ENCODE measurements at regions not wholly inside any gene's neighbourhood (a gene's known extent, or its start where the extent isn't known, plus 50 kb on each side); places are given as distances from the start of the nearest gene placed in this dataset.

DNA sequence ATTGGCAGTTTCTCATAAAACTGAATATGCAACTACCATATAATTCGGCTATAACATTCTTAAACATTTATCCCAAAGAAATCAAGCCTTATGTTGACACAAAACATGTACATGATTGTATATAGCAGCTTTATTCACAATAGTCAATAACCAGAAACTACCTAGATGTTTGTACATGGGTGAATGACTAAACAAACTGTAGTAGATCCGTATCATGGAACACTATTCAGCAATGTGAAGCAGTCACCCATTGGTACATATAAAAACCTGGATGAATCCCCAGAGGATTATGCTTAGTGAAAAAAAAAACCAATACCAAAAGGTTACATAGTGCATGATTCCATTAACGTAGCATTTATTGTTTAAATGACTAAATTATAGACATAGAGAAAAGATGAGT is 471.7 kb upstream of the KLHL1 start:
- Histone ChIP-seq H3K27me3 (no peaks in the 10 kb centered on the region), H3K4me3 (no peak overlapping the region), H3K36me3 (no peaks in the 10 kb centered on the region), H3K27ac (no peak overlapping the region), H3K9me3 (no peaks in the 10 kb centered on the region), H3K4me1 (ENCODE audit: insufficient read depth) (no peaks in the 10 kb centered on the region)
- no peak for TF ChIP-seq EP300 (IDR thresholded peaks at IDR 0.05)
- TF ChIP-seq, protein P1, sequence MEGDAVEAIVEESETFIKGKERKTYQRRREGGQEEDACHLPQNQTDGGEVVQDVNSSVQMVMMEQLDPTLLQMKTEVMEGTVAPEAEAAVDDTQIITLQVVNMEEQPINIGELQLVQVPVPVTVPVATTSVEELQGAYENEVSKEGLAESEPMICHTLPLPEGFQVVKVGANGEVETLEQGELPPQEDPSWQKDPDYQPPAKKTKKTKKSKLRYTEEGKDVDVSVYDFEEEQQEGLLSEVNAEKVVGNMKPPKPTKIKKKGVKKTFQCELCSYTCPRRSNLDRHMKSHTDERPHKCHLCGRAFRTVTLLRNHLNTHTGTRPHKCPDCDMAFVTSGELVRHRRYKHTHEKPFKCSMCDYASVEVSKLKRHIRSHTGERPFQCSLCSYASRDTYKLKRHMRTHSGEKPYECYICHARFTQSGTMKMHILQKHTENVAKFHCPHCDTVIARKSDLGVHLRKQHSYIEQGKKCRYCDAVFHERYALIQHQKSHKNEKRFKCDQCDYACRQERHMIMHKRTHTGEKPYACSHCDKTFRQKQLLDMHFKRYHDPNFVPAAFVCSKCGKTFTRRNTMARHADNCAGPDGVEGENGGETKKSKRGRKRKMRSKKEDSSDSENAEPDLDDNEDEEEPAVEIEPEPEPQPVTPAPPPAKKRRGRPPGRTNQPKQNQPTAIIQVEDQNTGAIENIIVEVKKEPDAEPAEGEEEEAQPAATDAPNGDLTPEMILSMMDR (IDR thresholded peaks at IDR 0.05): no peak
- no peak for TF ChIP-seq POLR2A (IDR thresholded peaks at IDR 0.05)
- intact Hi-C loops (cut with DNase I): no loop called here
- WGBS, 3 donors: 86 to 91% (median 90%) methylated on average over 3 of the region's 3 CpGs
- DNase-seq: no peak

DNA sequence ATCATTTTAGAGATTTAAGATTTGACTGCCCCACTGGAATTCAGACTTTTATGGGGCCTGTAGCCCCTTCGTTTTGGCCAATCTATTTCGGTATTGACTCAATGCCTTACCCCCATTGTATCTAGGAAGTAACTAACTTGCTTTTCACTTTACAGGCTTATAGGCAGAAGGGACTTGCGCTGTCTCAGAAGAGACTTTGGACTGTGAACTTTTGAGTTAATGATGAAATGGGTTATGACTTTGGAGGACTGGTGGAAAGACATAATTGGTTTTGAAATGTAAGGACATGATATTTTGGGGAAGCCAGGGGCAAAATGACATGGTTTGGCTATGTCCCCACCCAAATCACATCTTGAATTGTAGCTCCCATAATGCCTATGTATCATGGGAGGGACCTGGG is 463.0 kb upstream of the KLHL1 start:
- Histone ChIP-seq H3K9me3 (no peaks in the 10 kb centered on the region), H3K27ac (no peak overlapping the region), H3K36me3 (no peaks in the 10 kb centered on the region), H3K4me3 (no peak overlapping the region), H3K4me1 (ENCODE audit: insufficient read depth) (no peaks in the 10 kb centered on the region), H3K27me3 (no peaks in the 10 kb centered on the region)
- intact Hi-C loops (cut with DNase I): no loop called here
- WGBS, 3 donors: 90 to 93% (median 91%) methylated on average over 3 of the region's 3 CpGs
- TF ChIP-seq, protein P1 (IDR thresholded peaks at IDR 0.05): no peak
- TF ChIP-seq POLR2A (IDR thresholded peaks at IDR 0.05) (no peak), EP300 (IDR thresholded peaks at IDR 0.05) (no peak)
- no peak for DNase-seq

DNA sequence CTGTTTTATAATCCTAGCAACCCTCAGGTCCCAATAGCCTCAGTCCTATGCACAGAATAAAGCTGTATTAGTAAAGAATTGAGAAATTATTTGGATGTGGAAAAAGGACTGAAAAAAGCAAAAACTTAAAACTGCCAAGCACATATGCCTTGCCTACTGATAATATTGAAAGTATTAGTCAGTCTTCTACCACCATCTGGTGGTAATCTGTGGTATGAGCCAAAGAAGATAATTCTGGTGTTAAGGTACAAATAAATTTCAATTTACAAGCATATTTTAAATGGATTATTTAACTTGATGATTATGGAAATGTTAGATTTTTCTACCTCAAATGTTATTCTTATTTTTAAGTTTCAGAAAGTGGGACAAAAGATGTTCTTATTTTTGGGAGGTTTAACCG is 460.3 kb upstream of the KLHL1 start:
- no peak for DNase-seq
- Histone ChIP-seq H3K36me3 (no peaks in the 10 kb centered on the region), H3K4me3 (no peak overlapping the region), H3K27me3 (no peaks in the 10 kb centered on the region), H3K9me3 (no peaks in the 10 kb centered on the region), H3K27ac (no peak overlapping the region), H3K4me1 (ENCODE audit: insufficient read depth) (no peaks in the 10 kb centered on the region)
- intact Hi-C loops (cut with DNase I): no loop called here
- TF ChIP-seq, protein P1 (IDR thresholded peaks at IDR 0.05): peak in 1 of 3 donors; percentile 30
- no peak for TF ChIP-seq EP300 (IDR thresholded peaks at IDR 0.05)
- WGBS, 3 donors: 80 to 88% (median 88%) methylated on average over 1 of the region's 1 CpG

- no peaks in the 10 kb centered on the region for H3K27me3 ChIP-seq
- no peak overlapping the region for H3K27ac ChIP-seq
- H3K4me3 ChIP-seq: no peak overlapping the region
- no peaks in the 10 kb centered on the region for H3K36me3 ChIP-seq
- DNase-seq: no peak
- intact Hi-C loops (cut with DNase I): no loop called here
- TF ChIP-seq, protein P1 (IDR thresholded peaks at IDR 0.05): no peak
- TF ChIP-seq POLR2A (IDR thresholded peaks at IDR 0.05) (no peak), EP300 (IDR thresholded peaks at IDR 0.05) (no peak)
- H3K9me3 ChIP-seq: no peaks in the 10 kb centered on the region
- 78 to 90% (median 84%) methylated on average over 2 of the region's 2 CpGs for WGBS, 3 donors
- H3K4me1 ChIP-seq (ENCODE audit: insufficient read depth): no peaks in the 10 kb centered on the region
Observed at GRCh38 chr13:70544706-70545105, 436.5 kb upstream of the KLHL1 start.

DNA sequence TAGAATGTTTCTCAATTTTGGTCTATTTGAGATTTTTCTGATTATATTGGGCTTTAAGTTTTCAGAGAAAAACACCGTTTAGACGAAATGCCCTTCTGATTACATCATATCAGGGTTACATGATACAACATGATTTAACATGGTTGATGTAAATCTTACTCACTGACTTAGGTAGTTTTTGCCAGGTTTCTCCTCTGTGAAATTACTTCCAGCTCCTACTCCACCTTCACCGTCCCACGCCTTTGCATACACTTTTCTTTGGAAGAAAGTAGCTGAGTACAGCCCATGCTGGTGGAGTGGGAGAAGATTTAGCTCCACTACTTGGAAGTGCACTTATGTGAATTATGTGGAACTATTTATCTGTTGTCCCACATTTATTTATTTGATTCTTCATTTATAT is 433.2 kb upstream of the KLHL1 start:
- intact Hi-C loops (cut with DNase I): no loop called here
- WGBS, 3 donors: 84 to 92% (median 85%) methylated on average over 4 of the region's 4 CpGs
- H3K27me3 ChIP-seq: no peaks in the 10 kb centered on the region

More for the DNA sequence above, 433.2 kb upstream of the KLHL1 start:
- H3K4me3 ChIP-seq: no peak overlapping the region
- H3K27ac ChIP-seq: no peak overlapping the region
- TF ChIP-seq, protein P1 (IDR thresholded peaks at IDR 0.05): no peak
- TF ChIP-seq EP300 (IDR thresholded peaks at IDR 0.05): no peak
- TF ChIP-seq POLR2A (IDR thresholded peaks at IDR 0.05): no peak
- H3K36me3 ChIP-seq: no peaks in the 10 kb centered on the region
- no peak for DNase-seq
- no peaks in the 10 kb centered on the region for H3K9me3 ChIP-seq
- H3K4me1 ChIP-seq (ENCODE audit: insufficient read depth): no peaks in the 10 kb centered on the region

Data from ovary (tissue), 7 donors.